GM13977 (cell line): ENCODE measurements at regions not wholly inside any gene's neighbourhood (a gene's known extent, or its start where the extent isn't known, plus 50 kb on each side); places are given as distances from the start of the nearest gene placed in this dataset.

ENCODE experiments used
- DNase-seq: peaks from one replicate; pipeline ENCODE4 v3.0.0; 2012; ENCODE audit warnings: low spot score
- CTCF ChIP-seq: IDR thresholded peaks from 2 replicates; pipeline ENCODE4 v1.5.1; 2012; ENCODE audit warnings: mild to moderate bottlenecking, control low read depth; ENCODE audit not compliant: insufficient read depth; ENCODE audit errors: extremely low read depth, missing control alignments
- in situ Hi-C: fragments of 300-500 bp; cut with MboI; formaldehyde crosslinking; loops from one replicate; pipeline ENCODE4 v1.12.0; 2022; ENCODE audit warnings: low sequenced_read_pairs, low pct_unique_long_range_greater_than_20kb, mixed read lengths, inconsistent platforms; ENCODE audit not compliant: unreplicated experiment

- DNase-seq, result no peak
- in situ Hi-C loops, result no loop called here
- no peak for TF ChIP-seq CTCF
Measured at GRCh38 chr2:129458436-129458835, 521.0 kb upstream of the RAB6C start.

GRCh38 chr2:129459200-129459876 is 520.1 kb upstream of the RAB6C start:
- no peak for TF ChIP-seq CTCF
- in situ Hi-C loops, result no loop called here
- DNase-seq, result no peak

GRCh38 chr2:129459881-129460280 is 519.6 kb upstream of the RAB6C start:
- in situ Hi-C loops, result no loop called here
- DNase-seq, result no peak
- no peak for TF ChIP-seq CTCF

GRCh38 chr2:129460299-129461198 is 518.9 kb upstream of the RAB6C start:
- no peak for TF ChIP-seq CTCF
- no peak for DNase-seq
- in situ Hi-C loops, result no loop called here

- in situ Hi-C loops, result no loop called here
- no peak for DNase-seq
Measured at GRCh38 chr2:129462349-129462748, 517.1 kb upstream of the RAB6C start.

GRCh38 chr2:129462967-129463366 is 516.5 kb upstream of the RAB6C start:
- no peak for DNase-seq
- TF ChIP-seq CTCF, result no peak
- in situ Hi-C loops, result no loop called here

More at GRCh38 chr2:129462349-129462748, 517.1 kb upstream of the RAB6C start:
- TF ChIP-seq CTCF, result no peak
